ENCODE measurements at regions not wholly inside any gene's neighbourhood (a gene's known extent, or its start where the extent isn't known, plus 50 kb on each side); places are given as distances from the start of the nearest gene placed in this dataset.

DNA sequence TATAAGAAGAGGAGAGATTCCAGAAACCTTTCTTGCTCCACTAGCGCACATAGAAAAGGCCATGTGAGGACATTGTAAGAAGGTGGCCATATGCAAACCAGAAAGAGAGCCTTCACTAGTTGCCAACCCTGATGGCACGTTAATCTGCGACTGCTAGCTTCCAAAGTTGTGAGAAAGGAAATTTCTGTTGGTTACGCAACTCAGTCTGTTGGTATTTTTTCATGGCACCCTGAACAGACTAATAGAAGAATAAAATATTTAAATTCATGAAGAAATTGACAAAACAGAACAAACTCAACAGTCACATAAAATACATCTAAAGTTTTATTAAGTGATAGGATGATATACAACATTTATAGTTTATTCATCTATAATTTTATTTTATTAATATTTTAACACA lies 625.9 kb upstream of the NRXN1 start:
- WGBS, result 92% methylated on average over 4 of the region's 4 CpGs
- Histone ChIP-seq H3K27ac (no peak overlapping the region), H3K4me3 (no peak overlapping the region), H3K36me3 (no peaks in the 10 kb centered on the region), H3K4me1 (no peaks in the 10 kb centered on the region), H3K27me3 (no peaks in the 10 kb centered on the region), H3K9me3 (peaks cover 3% of the 10 kb centered on the region)
- DNase-seq (ENCODE audit: low spot score in 2 of 2), result no peak
- TF ChIP-seq POLR2AphosphoS5 (IDR thresholded peaks at IDR 0.05) (no peak), EP300 (IDR thresholded peaks at IDR 0.05) (no peak), POLR2A (IDR thresholded peaks at IDR 0.05) (no peak), CTCF (IDR thresholded peaks at IDR 0.05) (no peak)

GRCh38 chr2:51650769-51651168 lies 618.8 kb upstream of the NRXN1 start:
- TF ChIP-seq EP300 (IDR thresholded peaks at IDR 0.05), result no peak
- TF ChIP-seq POLR2A (IDR thresholded peaks at IDR 0.05), result no peak
- no peak for TF ChIP-seq POLR2AphosphoS5 (IDR thresholded peaks at IDR 0.05)
- TF ChIP-seq CTCF (IDR thresholded peaks at IDR 0.05), result no peak
- no peak overlapping the region for H3K27ac ChIP-seq
- H3K36me3 ChIP-seq, result no peaks in the 10 kb centered on the region
- no peaks in the 10 kb centered on the region for H3K27me3 ChIP-seq
- no peak overlapping the region for H3K4me3 ChIP-seq
- DNase-seq (ENCODE audit: low spot score in 2 of 2), result no peak
- no peaks in the 10 kb centered on the region for H3K9me3 ChIP-seq
- H3K4me1 ChIP-seq, result no peaks in the 10 kb centered on the region

- no peak for DNase-seq (ENCODE audit: low spot score in 2 of 2)
- WGBS, result 89% methylated on average over 1 of the region's 1 CpG
- TF ChIP-seq CTCF (IDR thresholded peaks at IDR 0.05) (no peak), POLR2AphosphoS5 (IDR thresholded peaks at IDR 0.05) (no peak), EP300 (IDR thresholded peaks at IDR 0.05) (no peak), POLR2A (IDR thresholded peaks at IDR 0.05) (no peak)
- no peaks in the 10 kb centered on the region for H3K27me3 ChIP-seq
- H3K4me1 ChIP-seq, result no peaks in the 10 kb centered on the region
- no peak overlapping the region for H3K27ac ChIP-seq
- H3K36me3 ChIP-seq, result no peaks in the 10 kb centered on the region
- no peak overlapping the region for H3K4me3 ChIP-seq
- no peaks in the 10 kb centered on the region for H3K9me3 ChIP-seq
These were observed 617.4 kb upstream of the NRXN1 start for GRCh38 chr2:51649366-51649765.

DNA sequence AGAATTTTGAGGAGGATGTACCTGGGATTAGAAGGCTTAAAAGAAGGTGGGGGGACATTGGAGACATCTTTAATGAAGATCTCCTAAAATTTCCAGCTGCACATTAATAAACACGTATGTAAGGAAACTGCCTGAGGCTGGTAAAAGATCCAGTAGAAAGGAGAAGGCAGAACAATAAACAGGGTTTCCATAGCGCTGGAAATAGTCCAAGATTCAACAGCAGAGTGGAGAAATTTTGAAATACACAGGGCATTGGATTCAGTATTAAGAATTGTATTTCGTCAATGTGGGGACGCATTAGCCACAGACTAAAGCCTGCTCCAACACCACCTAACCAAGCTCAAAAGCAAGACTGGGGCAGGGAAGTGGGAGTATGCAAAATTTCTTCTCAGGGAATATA lies 606.9 kb upstream of the NRXN1 start:
- H3K27ac ChIP-seq, result no peak overlapping the region
- no peaks in the 10 kb centered on the region for H3K36me3 ChIP-seq
- no peak overlapping the region for H3K4me3 ChIP-seq
- H3K9me3 ChIP-seq, result no peaks in the 10 kb centered on the region
- WGBS, result 25% methylated on average over 4 of the region's 4 CpGs
- no peak for DNase-seq (ENCODE audit: low spot score in 2 of 2)
- H3K4me1 ChIP-seq, result no peaks in the 10 kb centered on the region
- H3K27me3 ChIP-seq, result no peaks in the 10 kb centered on the region
- no peak for TF ChIP-seq EP300 (IDR thresholded peaks at IDR 0.05)
- TF ChIP-seq POLR2A (IDR thresholded peaks at IDR 0.05), result no peak
- TF ChIP-seq POLR2AphosphoS5 (IDR thresholded peaks at IDR 0.05), result no peak
- no peak for TF ChIP-seq CTCF (IDR thresholded peaks at IDR 0.05)

DNA sequence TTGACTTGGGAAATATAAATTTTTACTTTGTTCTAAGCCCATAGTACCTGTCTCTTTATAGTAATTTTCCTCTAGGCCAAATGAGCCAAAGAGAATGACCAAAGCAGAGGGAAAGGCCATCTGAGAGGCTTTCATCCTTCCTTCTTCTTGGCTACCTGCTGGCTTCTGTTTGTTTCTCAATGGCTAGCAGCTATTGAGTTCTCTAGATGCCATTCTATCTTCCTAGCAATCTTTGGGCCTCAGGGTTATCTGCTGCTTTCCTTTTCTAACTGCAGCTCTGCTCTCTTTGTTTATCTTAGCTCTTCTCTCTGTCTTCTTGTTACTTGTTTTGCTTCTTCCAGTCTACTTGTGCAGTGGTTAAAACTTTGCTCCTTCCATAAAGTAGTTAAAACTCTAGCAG lies 601.1 kb upstream of the NRXN1 start:
- no peak for TF ChIP-seq CTCF (IDR thresholded peaks at IDR 0.05)
- no peak for TF ChIP-seq EP300 (IDR thresholded peaks at IDR 0.05)
- TF ChIP-seq POLR2A (IDR thresholded peaks at IDR 0.05), result no peak
- no peak for TF ChIP-seq POLR2AphosphoS5 (IDR thresholded peaks at IDR 0.05)
- Histone ChIP-seq H3K36me3 (no peaks in the 10 kb centered on the region), H3K4me1 (no peaks in the 10 kb centered on the region), H3K9me3 (no peaks in the 10 kb centered on the region), H3K27me3 (no peaks in the 10 kb centered on the region), H3K27ac (no peak overlapping the region), H3K4me3 (no peak overlapping the region)
- DNase-seq (ENCODE audit: low spot score in 2 of 2), result no peak

All from suprapubic skin (tissue), 4 donors.